KBM-7 (cell line): ENCODE measurements at regions not wholly inside any gene's neighbourhood (a gene's known extent, or its start where the extent isn't known, plus 50 kb on each side); places are given as distances from the start of the nearest gene placed in this dataset.
"Not testable (repeated sequence)": the region's sequence is repeated elsewhere in the genome, so short reads cannot be mapped to it uniquely, and the experiment has no call there.

Source experiments
- DNase-seq: peaks from one replicate; pipeline ENCODE4 v3.0.0-alpha.2; 2015
- in situ Hi-C: fragments of 300-500 bp; cut with MboI; formaldehyde crosslinking; loops from 2 replicates; pipeline ENCODE4 v1.14.3; 2020; ENCODE audit warnings: low sequenced_read_pairs, low pct_unique_long_range_greater_than_20kb, mixed read lengths

DNA sequence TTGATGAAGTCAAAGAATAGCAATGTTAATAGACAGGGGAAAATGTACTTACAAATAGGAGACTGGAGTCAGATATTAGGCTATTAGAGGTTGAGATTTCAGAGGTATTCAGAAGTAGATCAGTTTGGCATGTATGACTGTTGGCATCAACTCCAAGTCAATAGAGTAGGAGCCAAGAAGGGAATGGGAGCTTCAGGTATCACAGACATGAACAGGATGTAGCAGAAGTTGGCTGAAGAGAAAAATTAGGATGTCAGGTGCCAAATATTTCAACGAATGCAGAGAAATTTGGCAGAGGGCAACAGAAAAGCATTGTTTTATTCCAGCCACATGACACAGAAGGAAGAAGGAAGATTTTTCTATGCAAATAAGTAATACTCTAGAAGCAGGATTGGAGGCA is 69.7 kb downstream of the GLYATL1 start:
- DNase-seq: no peak
- in situ Hi-C loops: no loop called here

DNA sequence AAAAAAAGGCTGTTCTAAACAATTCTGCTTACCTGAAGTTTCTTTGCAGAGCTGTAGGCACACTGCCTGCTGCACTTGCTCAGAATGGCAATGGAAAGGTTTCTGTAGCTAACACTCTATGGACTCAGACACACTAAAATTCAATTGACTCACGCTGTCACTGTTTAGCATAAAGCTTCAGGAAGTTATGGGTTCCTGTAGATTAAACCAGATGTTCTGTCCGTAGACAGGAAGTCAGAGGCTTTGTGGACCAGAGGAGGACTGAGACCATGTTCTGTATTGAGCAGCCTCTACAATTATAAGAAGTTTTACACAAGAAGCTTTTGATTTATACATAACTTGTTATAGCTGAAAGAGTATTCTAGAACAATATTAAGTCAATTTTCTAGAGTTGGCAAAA is 70.4 kb downstream of the GLYATL1 start:
- in situ Hi-C loops: no loop called here
- peak; percentile 70 for DNase-seq

DNA sequence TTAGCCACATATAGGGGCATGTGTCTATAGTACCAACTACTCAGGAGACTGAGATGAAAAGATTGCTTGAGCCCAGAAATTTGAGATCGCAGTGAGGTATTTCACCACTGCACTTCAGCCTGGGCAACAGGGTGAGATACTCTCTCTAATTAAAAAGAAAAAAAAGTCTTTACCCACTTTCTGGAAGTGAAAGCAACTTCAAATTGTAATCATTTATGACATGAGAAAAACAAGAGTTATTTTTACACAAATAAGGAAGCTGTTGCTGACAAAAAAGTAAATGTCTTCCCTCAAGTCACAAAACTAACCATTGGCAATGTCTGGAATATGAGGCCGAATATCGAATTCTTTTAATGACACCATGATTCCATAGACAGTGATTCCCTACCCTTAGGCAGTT is 71.4 kb downstream of the GLYATL1 start:
- no peak for DNase-seq
- in situ Hi-C loops: no loop called here

DNA sequence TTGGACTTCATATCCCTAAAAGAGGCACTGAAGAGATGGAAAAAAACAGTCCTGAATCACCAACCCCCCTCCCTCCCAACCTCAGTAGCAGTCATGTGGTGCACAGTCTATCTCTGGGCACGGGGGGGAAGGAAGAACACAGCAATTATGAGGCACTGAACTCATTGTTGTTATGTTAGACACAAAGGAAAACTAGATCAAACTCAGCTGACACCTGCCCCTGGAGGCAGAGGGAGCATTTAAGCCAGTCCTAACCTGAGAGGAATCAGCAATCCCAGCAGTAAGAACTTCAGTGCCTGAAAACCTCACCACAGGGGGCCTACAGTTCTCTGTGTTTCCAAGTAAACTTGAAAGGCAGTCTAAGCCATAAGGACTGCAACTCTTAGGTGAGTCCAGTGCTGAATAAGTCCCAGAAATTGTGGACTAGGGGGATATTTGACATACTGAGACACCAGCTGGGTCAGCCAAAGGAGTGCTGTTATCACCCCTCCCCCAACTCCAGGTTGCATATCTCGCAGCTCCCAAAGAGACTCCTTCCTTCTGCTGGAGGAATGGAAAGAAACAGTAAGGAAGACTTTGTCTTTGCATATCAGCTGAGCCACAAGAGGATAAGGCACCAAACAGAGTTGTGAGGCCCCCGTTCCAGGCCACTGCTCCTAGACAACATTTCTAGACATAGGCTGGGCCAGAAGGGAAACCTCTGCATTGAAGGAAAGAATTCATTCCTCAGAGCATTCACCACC is 72.5 kb downstream of the GLYATL1 start:
- in situ Hi-C loops: no loop called here
- DNase-seq: peak; percentile 57

DNA sequence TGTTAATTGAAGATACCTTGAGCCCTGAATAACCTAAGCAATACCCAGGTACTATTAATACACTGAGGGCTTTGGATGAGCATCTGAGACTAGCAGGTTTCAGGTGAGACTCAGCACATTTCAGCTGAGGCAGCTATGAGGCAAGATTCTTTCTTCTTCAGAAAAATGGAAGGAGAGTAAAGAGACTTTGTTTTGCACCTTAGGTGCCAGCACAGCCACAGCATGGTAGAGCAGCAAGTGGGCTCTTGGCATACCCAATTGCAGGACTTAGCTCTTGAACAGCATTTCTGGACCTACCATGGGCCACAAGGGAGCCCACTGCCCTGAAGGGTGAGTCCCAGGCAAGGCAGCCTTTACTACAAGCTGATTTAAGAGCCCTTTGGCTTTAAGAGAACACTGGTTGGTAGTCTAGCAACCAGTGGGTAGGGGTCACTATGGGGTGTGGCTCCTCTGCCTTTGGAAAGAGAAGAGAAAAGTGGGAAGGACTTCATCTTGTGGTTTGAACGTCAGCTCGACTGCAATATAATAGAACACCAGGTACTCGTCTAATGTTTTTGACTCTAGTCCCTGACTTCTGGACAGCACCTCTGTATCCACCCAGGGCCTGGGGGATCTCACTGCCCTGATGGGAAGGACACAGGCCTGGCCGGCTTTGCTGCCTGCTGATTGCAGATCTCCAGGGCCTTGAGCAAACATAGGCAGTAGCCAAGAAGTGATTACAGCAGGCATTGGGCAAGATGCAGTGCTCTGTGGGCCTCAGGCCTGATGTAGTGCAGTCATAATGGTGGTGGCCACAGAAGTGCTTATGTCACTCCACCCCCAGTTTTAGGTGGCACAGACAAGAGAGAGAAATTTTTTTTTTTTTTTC is 73.3 kb downstream of the GLYATL1 start:
- DNase-seq: no peak
- in situ Hi-C loops: no loop called here

DNA sequence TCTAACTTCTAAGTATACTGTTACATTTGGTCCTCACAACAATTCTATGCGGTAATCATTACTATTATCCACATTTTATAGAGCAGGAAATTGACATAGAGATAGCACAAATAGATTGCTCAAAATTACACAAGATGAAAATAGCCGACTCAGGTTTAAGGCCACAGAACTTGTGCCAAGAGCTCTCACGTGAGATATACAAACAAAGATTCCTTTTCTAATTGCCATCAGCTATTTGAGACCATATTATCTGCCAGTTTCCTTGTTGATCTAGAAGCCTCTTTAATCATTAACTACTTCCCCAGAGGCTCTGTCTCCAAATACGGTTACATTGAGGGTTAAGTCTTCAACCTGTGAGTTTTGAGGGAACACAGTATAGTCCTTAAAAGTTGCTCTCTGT is 61.0 kb upstream of the GLYATL1B start:
- in situ Hi-C loops: no loop called here
- DNase-seq: no peak

DNA sequence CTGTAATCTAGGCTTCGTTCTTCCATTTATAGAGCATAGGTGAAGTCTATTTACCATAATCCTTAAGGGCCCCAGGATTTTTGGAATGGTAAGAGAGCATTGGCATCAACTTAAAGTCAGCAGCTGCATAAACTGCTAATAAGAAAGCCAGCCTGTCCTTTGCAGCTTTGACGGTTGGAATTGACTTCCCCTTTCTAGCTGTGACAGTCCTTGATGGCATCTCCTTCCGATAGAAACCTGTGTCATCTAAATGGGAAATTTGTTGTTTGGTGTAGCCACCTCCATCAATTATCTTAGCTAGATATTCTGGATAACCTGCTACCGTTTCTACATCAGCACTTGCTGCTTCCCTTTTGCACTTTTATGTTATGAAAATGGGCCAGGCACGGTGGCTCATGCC is 58.0 kb upstream of the GLYATL1B start:
- in situ Hi-C loops: no loop called here
- peak; percentile 58 for DNase-seq

DNA sequence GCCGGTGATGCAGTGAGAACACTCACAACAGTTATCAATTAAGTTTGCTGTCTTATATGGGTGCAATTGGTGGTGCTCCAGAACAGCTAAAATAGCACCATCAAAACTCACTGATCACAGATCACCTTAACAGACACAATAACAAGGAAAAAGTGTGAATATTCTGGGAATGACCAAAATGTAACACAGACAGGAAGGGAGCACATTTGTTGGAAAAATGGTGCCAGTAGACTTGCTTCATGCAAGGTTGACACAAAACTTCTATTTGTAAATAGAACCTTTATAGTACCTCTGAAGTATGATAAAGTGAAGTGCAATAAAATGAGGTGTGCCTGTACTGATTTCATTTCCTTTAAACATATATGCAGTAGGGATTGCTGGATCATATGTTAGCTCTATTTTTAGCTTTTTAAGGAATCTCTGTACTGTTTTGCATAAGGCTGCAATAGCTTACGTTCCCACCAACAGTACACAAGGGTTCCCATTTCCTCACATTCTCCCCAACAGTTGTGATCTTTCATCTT is 56.7 kb upstream of the GLYATL1B start:
- in situ Hi-C loops: no loop called here
- no peak for DNase-seq

DNA sequence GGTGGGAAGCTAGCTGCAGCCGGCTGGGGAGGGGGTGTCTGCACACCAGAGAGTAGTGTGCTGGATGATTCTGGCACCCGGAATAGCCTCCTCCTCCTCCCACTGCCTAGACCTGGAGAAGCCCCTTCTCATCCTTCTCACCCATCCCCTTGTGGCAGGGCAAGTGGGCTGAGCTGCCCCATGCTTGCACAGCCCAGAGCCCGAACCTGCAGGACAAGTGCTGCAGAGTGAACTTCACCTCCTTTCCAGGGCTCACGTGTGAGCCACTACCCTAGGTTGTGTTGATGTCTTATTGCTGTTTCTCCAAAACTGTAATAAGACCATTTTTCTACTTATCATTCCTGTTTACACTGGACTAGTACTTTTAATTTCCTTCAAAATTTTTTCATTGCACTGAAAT is 56.1 kb upstream of the GLYATL1B start:
- in situ Hi-C loops: no loop called here
- DNase-seq: no peak

DNA sequence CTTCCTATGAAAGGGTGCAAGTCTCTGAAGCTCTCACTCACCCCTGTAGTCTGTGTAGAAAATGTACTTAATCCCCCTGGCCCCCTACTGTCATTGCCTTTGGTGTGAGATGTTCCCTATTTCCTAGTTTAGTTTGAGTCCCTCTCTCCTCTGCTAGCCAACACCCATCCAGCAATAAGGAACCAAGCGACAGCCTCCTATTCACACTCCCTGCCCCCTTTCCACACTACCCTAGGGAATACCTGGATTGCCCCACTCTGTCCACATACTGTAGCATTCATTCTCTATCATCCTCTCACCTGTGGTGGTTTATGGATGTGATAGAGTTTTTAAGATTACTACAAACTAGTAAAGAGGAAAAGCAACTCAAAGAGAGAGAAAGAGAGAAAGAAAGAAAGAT is 54.4 kb upstream of the GLYATL1B start:
- DNase-seq, in situ Hi-C loops: not testable (repeated sequence)
